ENCODE measurements at regions not wholly inside any gene's neighbourhood (a gene's known extent, or its start where the extent isn't known, plus 50 kb on each side); places are given as distances from the start of the nearest gene placed in this dataset.

GRCh38 chr4:159762672-159763071 lies 659.8 kb downstream of the RAPGEF2 start:
- Histone ChIP-seq H3K36me3 (ENCODE audit: control insufficient read depth, insufficient read depth, low read length) (no peaks in the 10 kb centered on the region), H3K27me3 (ENCODE audit: control insufficient read depth, insufficient read depth, low read length) (no peaks in the 10 kb centered on the region), H3K4me1 (ENCODE audit: control insufficient read depth, insufficient read depth, low read length) (no peaks in the 10 kb centered on the region), H3K27ac (ENCODE audit: low read length) (no peak overlapping the region), H3K4me3 (ENCODE audit: low read length) (no peak overlapping the region), H3K9me3 (replicated peaks; ENCODE audit: control insufficient read depth, low read depth, low read length) (no peaks in the 10 kb centered on the region)
- no peak for DNase-seq
- WGBS (ENCODE audit: insufficient coverage): no CpG with 5 or more reads among the region's 1 CpG

DNA sequence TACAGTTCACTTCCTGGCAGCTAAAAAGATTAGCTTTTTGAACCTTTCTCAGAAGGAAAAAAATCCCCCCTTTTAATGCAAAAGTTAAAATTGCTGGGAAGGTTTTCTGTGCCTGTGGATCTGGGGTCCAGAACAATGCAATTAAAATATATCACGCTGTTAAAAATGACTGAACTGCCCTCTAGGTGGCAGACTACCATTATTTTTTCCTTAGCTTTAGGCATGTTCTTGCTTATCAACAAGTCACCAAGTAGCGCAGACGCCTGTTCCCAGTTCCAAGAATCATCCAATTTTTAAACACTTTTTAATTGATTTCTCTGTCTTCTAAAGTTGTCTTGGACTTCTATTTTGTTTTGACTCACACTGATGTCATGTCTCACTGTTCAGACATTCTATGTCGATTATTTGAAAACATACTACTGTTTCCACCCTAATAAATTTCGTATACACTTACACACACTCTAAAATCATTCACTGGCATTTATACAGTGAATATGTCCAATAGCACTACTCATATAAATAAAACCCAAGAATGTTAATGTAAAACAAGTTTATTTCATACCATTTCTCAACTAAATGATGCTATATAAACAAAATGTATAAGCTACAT lies 661.6 kb downstream of the RAPGEF2 start:
- Histone ChIP-seq H3K4me3 (ENCODE audit: low read length) (no peak overlapping the region), H3K27me3 (ENCODE audit: control insufficient read depth, insufficient read depth, low read length) (no peaks in the 10 kb centered on the region), H3K36me3 (ENCODE audit: control insufficient read depth, insufficient read depth, low read length) (no peaks in the 10 kb centered on the region), H3K9me3 (replicated peaks; ENCODE audit: control insufficient read depth, low read depth, low read length) (no peaks in the 10 kb centered on the region), H3K4me1 (ENCODE audit: control insufficient read depth, insufficient read depth, low read length) (no peaks in the 10 kb centered on the region), H3K27ac (ENCODE audit: low read length) (no peak overlapping the region)
- DNase-seq: peak; percentile 73
- WGBS (ENCODE audit: insufficient coverage): 4% methylated on average over 3 of the region's 5 CpGs

DNA sequence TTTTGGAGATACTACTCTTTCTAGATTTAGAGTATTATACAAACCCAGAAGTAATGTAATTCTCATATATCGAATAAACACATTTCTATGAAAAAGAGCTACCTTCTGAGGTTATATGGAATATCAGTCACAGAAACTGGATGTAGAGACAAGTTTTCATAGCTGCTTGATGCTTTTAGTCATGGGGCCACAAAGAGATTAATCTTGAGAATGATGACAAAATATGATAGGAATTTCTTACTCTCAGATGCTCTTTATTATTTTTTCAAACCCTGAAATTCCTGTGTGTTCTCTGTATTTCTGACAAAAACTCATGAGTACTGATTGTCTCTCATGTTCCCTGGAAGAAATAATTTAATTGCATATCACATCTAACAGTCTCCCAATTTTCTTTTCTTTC lies 662.5 kb downstream of the RAPGEF2 start:
- no CpG with 5 or more reads among the region's 1 CpG for WGBS (ENCODE audit: insufficient coverage)
- Histone ChIP-seq H3K27ac (ENCODE audit: low read length) (no peak overlapping the region), H3K27me3 (ENCODE audit: control insufficient read depth, insufficient read depth, low read length) (no peaks in the 10 kb centered on the region), H3K9me3 (replicated peaks; ENCODE audit: control insufficient read depth, low read depth, low read length) (no peaks in the 10 kb centered on the region), H3K36me3 (ENCODE audit: control insufficient read depth, insufficient read depth, low read length) (no peaks in the 10 kb centered on the region), H3K4me3 (ENCODE audit: low read length) (no peak overlapping the region), H3K4me1 (ENCODE audit: control insufficient read depth, insufficient read depth, low read length) (no peaks in the 10 kb centered on the region)
- no peak for DNase-seq

GRCh38 chr4:159766241-159766640 lies 663.4 kb downstream of the RAPGEF2 start:
- DNase-seq: no peak

DNA sequence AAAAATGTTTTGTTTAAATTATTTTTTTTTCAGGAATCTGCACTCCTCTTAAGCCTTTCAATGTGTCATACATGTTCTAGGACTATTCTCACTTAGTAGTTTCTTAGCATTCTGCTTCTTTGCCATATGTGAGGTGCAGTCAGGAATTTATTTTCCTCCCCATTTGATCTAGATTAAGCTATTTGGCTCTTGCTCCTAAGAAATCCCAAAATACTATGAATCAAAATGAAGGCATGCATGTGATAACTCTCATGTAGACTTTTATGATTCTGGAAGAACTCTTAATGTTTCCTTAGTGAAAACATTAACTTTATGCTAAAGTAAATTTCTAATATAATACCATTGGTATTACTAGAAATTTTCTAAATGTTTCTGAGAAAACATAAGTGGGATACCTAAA lies 664.5 kb downstream of the RAPGEF2 start:
- DNase-seq: peak; percentile 35
- Histone ChIP-seq H3K9me3 (replicated peaks; ENCODE audit: control insufficient read depth, low read depth, low read length) (no peaks in the 10 kb centered on the region), H3K36me3 (ENCODE audit: control insufficient read depth, insufficient read depth, low read length) (no peaks in the 10 kb centered on the region), H3K27me3 (ENCODE audit: control insufficient read depth, insufficient read depth, low read length) (no peaks in the 10 kb centered on the region), H3K27ac (ENCODE audit: low read length) (no peak overlapping the region), H3K4me3 (ENCODE audit: low read length) (no peak overlapping the region), H3K4me1 (ENCODE audit: control insufficient read depth, insufficient read depth, low read length) (no peaks in the 10 kb centered on the region)

More at GRCh38 chr4:159766241-159766640, 663.4 kb downstream of the RAPGEF2 start:
- Histone ChIP-seq H3K27ac (ENCODE audit: low read length) (no peak overlapping the region), H3K4me3 (ENCODE audit: low read length) (no peak overlapping the region), H3K36me3 (ENCODE audit: control insufficient read depth, insufficient read depth, low read length) (no peaks in the 10 kb centered on the region), H3K4me1 (ENCODE audit: control insufficient read depth, insufficient read depth, low read length) (no peaks in the 10 kb centered on the region), H3K27me3 (ENCODE audit: control insufficient read depth, insufficient read depth, low read length) (no peaks in the 10 kb centered on the region), H3K9me3 (replicated peaks; ENCODE audit: control insufficient read depth, low read depth, low read length) (no peaks in the 10 kb centered on the region)
- WGBS (ENCODE audit: insufficient coverage): 100% methylated on average over 2 of the region's 7 CpGs

DNA sequence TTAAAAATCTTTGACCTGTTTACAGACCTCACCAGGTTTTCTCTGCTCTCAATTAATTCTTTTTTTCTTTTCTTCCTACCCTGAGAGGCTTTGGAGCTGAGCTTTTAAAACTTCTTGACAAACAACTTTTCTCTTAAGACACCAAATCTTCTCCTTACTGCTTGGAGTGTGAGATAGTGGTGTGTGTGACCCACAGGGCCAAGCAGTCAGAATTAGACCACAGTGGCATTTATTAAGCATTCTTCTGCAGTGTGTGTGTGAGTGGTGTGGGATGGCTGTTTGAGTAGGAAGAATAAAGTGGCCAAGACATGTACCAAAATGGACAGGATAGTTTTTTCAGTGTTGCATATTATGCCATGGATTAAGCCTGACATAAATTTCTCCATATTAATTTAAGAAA lies 665.1 kb downstream of the RAPGEF2 start:
- DNase-seq: no peak
- Histone ChIP-seq H3K36me3 (ENCODE audit: control insufficient read depth, insufficient read depth, low read length) (no peaks in the 10 kb centered on the region), H3K27me3 (ENCODE audit: control insufficient read depth, insufficient read depth, low read length) (no peaks in the 10 kb centered on the region), H3K4me3 (ENCODE audit: low read length) (no peak overlapping the region), H3K9me3 (replicated peaks; ENCODE audit: control insufficient read depth, low read depth, low read length) (no peaks in the 10 kb centered on the region), H3K27ac (ENCODE audit: low read length) (no peak overlapping the region), H3K4me1 (ENCODE audit: control insufficient read depth, insufficient read depth, low read length) (no peaks in the 10 kb centered on the region)

GRCh38 chr4:159770401-159770800 lies 667.5 kb downstream of the RAPGEF2 start:
- no CpG with 5 or more reads among the region's 1 CpG for WGBS (ENCODE audit: insufficient coverage)
- no peaks in the 10 kb centered on the region for H3K36me3 ChIP-seq (ENCODE audit: control insufficient read depth, insufficient read depth, low read length)
- H3K27ac ChIP-seq (ENCODE audit: low read length): no peak overlapping the region
- H3K9me3 ChIP-seq (replicated peaks; ENCODE audit: control insufficient read depth, low read depth, low read length): no peaks in the 10 kb centered on the region
- no peaks in the 10 kb centered on the region for H3K4me1 ChIP-seq (ENCODE audit: control insufficient read depth, insufficient read depth, low read length)
- no peak overlapping the region for H3K4me3 ChIP-seq (ENCODE audit: low read length)
- no peaks in the 10 kb centered on the region for H3K27me3 ChIP-seq (ENCODE audit: control insufficient read depth, insufficient read depth, low read length)
- peak; percentile 14 for DNase-seq

DNA sequence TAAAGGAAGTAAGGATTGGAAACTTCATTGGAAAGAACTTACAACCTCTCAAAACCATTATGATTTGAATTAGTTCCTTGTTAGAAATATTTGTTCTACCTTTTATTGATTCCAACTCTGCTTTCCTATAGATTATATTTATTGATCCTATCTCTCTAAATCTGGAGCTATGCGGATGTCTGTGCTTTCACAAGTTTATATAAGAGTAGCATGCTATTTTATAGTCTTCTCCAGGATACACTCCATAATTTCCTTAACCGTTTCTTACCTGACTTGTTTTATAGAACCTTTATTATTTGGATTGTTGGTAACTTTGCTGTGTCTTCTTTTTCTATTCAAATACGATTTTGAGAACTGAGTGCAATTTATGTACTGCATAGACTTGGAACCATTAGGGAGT lies 668.1 kb downstream of the RAPGEF2 start:
- no peaks in the 10 kb centered on the region for H3K9me3 ChIP-seq (replicated peaks; ENCODE audit: control insufficient read depth, low read depth, low read length)
- H3K36me3 ChIP-seq (ENCODE audit: control insufficient read depth, insufficient read depth, low read length): no peaks in the 10 kb centered on the region
- no CpG with 5 or more reads among the region's 3 CpGs for WGBS (ENCODE audit: insufficient coverage)
- H3K27ac ChIP-seq (ENCODE audit: low read length): no peak overlapping the region
- no peak overlapping the region for H3K4me3 ChIP-seq (ENCODE audit: low read length)
- H3K27me3 ChIP-seq (ENCODE audit: control insufficient read depth, insufficient read depth, low read length): no peaks in the 10 kb centered on the region
- no peak for DNase-seq
- no peaks in the 10 kb centered on the region for H3K4me1 ChIP-seq (ENCODE audit: control insufficient read depth, insufficient read depth, low read length)

GRCh38 chr4:159776961-159777360 lies 674.1 kb downstream of the RAPGEF2 start:
- Histone ChIP-seq H3K36me3 (ENCODE audit: control insufficient read depth, insufficient read depth, low read length) (no peaks in the 10 kb centered on the region), H3K27ac (ENCODE audit: low read length) (no peak overlapping the region), H3K27me3 (ENCODE audit: control insufficient read depth, insufficient read depth, low read length) (no peaks in the 10 kb centered on the region), H3K9me3 (replicated peaks; ENCODE audit: control insufficient read depth, low read depth, low read length) (no peaks in the 10 kb centered on the region), H3K4me3 (ENCODE audit: low read length) (no peak overlapping the region), H3K4me1 (ENCODE audit: control insufficient read depth, insufficient read depth, low read length) (no peaks in the 10 kb centered on the region)
- no peak for DNase-seq
- WGBS (ENCODE audit: insufficient coverage): 40% methylated on average over 1 of the region's 2 CpGs

DNA sequence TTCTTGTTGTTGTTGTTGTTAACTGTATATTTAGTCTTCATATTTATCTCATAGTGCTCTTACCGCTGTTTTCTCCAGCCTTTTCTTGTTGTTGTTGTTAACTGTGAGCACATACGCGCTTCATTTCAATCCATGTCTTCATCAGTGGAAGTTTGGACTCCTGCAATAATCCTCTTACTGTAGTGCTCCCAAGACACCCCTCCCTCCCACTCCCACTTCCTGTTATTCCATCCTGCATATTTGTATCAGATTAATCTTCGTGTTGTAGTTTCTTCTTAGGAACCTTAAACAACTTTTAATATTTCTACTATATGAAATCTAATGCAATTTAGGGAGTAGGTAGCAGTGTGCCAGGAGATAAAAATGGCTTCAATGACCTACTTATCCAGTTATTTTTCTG lies 674.8 kb downstream of the RAPGEF2 start:
- DNase-seq: peak; percentile 8
- no peaks in the 10 kb centered on the region for H3K4me1 ChIP-seq (ENCODE audit: control insufficient read depth, insufficient read depth, low read length)
- no peaks in the 10 kb centered on the region for H3K27me3 ChIP-seq (ENCODE audit: control insufficient read depth, insufficient read depth, low read length)
- no CpG with 5 or more reads among the region's 4 CpGs for WGBS (ENCODE audit: insufficient coverage)
- H3K9me3 ChIP-seq (replicated peaks; ENCODE audit: control insufficient read depth, low read depth, low read length): no peaks in the 10 kb centered on the region
- H3K27ac ChIP-seq (ENCODE audit: low read length): no peak overlapping the region
- H3K4me3 ChIP-seq (ENCODE audit: low read length): no peak overlapping the region
- no peaks in the 10 kb centered on the region for H3K36me3 ChIP-seq (ENCODE audit: control insufficient read depth, insufficient read depth, low read length)

DNA sequence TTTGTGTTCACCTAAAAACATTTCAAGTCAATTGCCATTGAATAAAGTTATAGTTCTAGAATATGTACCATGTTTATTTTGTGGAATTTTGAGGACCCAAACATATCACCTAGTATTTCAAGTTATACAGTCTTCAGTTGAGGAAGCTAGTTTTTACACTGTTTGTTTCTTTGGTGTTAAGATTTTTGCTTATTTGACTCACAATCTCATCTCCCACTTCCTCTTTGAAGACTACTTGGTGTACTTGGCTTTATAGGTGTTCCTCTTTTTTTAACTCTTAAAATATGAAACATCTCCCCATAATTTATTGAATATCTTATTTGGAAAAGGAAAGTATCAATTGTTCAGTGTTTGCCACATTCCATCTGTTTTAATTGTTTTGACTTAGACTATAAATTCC lies 675.4 kb downstream of the RAPGEF2 start:
- Histone ChIP-seq H3K27me3 (ENCODE audit: control insufficient read depth, insufficient read depth, low read length) (no peaks in the 10 kb centered on the region), H3K36me3 (ENCODE audit: control insufficient read depth, insufficient read depth, low read length) (no peaks in the 10 kb centered on the region), H3K27ac (ENCODE audit: low read length) (no peak overlapping the region), H3K4me1 (ENCODE audit: control insufficient read depth, insufficient read depth, low read length) (no peaks in the 10 kb centered on the region), H3K9me3 (replicated peaks; ENCODE audit: control insufficient read depth, low read depth, low read length) (no peaks in the 10 kb centered on the region), H3K4me3 (ENCODE audit: low read length) (no peak overlapping the region)
- no peak for DNase-seq
